ENCODE measurements at regions not wholly inside any gene's neighbourhood (a gene's known extent, or its start where the extent isn't known, plus 50 kb on each side); places are given as distances from the start of the nearest gene placed in this dataset.

DNA sequence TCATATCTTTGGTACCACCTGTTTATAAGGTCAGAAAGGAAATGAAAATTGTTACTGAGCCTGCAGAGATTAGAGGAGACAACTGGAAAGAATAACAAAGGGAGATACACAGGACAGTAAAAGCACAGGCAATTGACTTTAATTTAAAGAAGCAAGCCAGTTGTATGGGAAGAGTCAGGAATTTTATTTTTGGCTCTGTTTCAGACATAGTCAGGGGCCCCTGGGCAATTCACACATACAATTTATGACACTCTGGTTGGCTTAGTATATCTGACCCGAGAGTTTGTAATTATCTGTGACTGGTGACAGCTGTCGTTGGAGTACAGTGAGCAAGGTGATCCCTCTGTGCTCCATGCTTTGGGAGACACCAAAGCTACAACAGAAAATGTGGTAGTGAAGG is 591.9 kb upstream of the NECTIN3 start:
- TF ChIP-seq, protein P1, sequence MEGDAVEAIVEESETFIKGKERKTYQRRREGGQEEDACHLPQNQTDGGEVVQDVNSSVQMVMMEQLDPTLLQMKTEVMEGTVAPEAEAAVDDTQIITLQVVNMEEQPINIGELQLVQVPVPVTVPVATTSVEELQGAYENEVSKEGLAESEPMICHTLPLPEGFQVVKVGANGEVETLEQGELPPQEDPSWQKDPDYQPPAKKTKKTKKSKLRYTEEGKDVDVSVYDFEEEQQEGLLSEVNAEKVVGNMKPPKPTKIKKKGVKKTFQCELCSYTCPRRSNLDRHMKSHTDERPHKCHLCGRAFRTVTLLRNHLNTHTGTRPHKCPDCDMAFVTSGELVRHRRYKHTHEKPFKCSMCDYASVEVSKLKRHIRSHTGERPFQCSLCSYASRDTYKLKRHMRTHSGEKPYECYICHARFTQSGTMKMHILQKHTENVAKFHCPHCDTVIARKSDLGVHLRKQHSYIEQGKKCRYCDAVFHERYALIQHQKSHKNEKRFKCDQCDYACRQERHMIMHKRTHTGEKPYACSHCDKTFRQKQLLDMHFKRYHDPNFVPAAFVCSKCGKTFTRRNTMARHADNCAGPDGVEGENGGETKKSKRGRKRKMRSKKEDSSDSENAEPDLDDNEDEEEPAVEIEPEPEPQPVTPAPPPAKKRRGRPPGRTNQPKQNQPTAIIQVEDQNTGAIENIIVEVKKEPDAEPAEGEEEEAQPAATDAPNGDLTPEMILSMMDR (conservative IDR thresholded peaks at IDR 0.05; ENCODE audit: low read length) = no peak
- TF ChIP-seq EZH2phosphoT487 (IDR thresholded peaks at IDR 0.05; ENCODE audit: borderline replicate concordance, low read depth, low read length) = no peak
